HG02885 (cell line): ENCODE measurements at regions not wholly inside any gene's neighbourhood (a gene's known extent, or its start where the extent isn't known, plus 50 kb on each side); places are given as distances from the start of the nearest gene placed in this dataset.

Experiments
- ATAC-seq: cut with Tn5 transposase; IDR thresholded peaks from one replicate; pipeline ENCODE4 v1.9.1; 2021; ENCODE audit warnings: mild to moderate bottlenecking; ENCODE audit not compliant: unreplicated experiment, poor library complexity

- no peak for ATAC-seq
Measured at GRCh38 chr3:28637742-28638141, 289.1 kb upstream of the AZI2 start.

GRCh38 chr3:28645149-28645548 lies 296.5 kb upstream of the AZI2 start:
- ATAC-seq, result no peak

- no peak for ATAC-seq
Measured at GRCh38 chr3:28646435-28646834, 297.8 kb upstream of the AZI2 start.

GRCh38 chr3:28649266-28649665 lies 300.6 kb upstream of the AZI2 start:
- no peak for ATAC-seq

GRCh38 chr3:28651159-28651558 lies 302.5 kb upstream of the AZI2 start:
- ATAC-seq, result no peak

GRCh38 chr3:28664123-28664522 lies 315.5 kb upstream of the AZI2 start:
- no peak for ATAC-seq

GRCh38 chr3:28667646-28668621 lies 319.3 kb upstream of the AZI2 start:
- peak; percentile 96 for ATAC-seq

- ATAC-seq, result no peak
Measured at GRCh38 chr3:28669870-28670269, 321.2 kb upstream of the AZI2 start.

- ATAC-seq, result no peak
Measured at GRCh38 chr3:28672406-28672805, 323.8 kb upstream of the AZI2 start.

GRCh38 chr3:28673446-28673845 lies 324.8 kb upstream of the AZI2 start:
- ATAC-seq, result no peak

- ATAC-seq, result no peak
Measured at GRCh38 chr3:28674212-28674611, 325.6 kb upstream of the AZI2 start.

GRCh38 chr3:28677581-28677980 lies 329.0 kb upstream of the AZI2 start:
- no peak for ATAC-seq

- no peak for ATAC-seq
Measured at GRCh38 chr3:28678086-28678485, 329.5 kb upstream of the AZI2 start.

- no peak for ATAC-seq
Measured at GRCh38 chr3:28680050-28680449, 331.4 kb upstream of the AZI2 start.

- no peak for ATAC-seq
Measured at GRCh38 chr3:28682121-28682520, 333.5 kb upstream of the AZI2 start.

- ATAC-seq, result no peak
Measured at GRCh38 chr3:28690176-28690575, 341.6 kb upstream of the AZI2 start.

GRCh38 chr3:28698706-28699105 lies 350.1 kb upstream of the AZI2 start:
- no peak for ATAC-seq

GRCh38 chr3:28699283-28699682 lies 350.7 kb upstream of the AZI2 start:
- no peak for ATAC-seq

GRCh38 chr3:28700728-28701127 lies 352.1 kb upstream of the AZI2 start:
- ATAC-seq, result no peak

GRCh38 chr3:28703843-28704242 lies 355.2 kb upstream of the AZI2 start:
- ATAC-seq, result no peak

- no peak for ATAC-seq
Measured at GRCh38 chr3:28711293-28711692, 362.7 kb upstream of the AZI2 start.

GRCh38 chr3:28716939-28717338 lies 368.3 kb upstream of the AZI2 start:
- ATAC-seq, result no peak
